Nephron progenitor cell (in vitro differentiated cells): ENCODE measurements at regions not wholly inside any gene's neighbourhood (a gene's known extent, or its start where the extent isn't known, plus 50 kb on each side); places are given as distances from the start of the nearest gene placed in this dataset.

ENCODE experiments used
- DNase-seq: peaks from one replicate; pipeline ENCODE4 v3.0.0; 2021
- H3K27ac Mint-ChIP-seq: 2 replicates; pipeline ENCODE4 v1.8.0; 2021; ENCODE audit warnings: mild to moderate bottlenecking, moderate library complexity, mixed read lengths
- H3K27me3 Mint-ChIP-seq: 2 replicates; pipeline ENCODE4 v1.8.0; 2021; ENCODE audit warnings: mild to moderate bottlenecking, low read depth, mixed read lengths; ENCODE audit not compliant: poor library complexity
- H3K36me3 Mint-ChIP-seq: 2 replicates; pipeline ENCODE4 v1.8.0; 2021; ENCODE audit warnings: low read depth, mixed read lengths
- H3K4me1 Mint-ChIP-seq: 2 replicates; pipeline ENCODE4 v1.8.0; 2021; ENCODE audit warnings: mixed read lengths
- H3K4me3 Mint-ChIP-seq: 2 replicates; pipeline ENCODE4 v1.8.0; 2021; ENCODE audit warnings: mild to moderate bottlenecking, moderate library complexity, mixed read lengths
- H3K9me3 Mint-ChIP-seq: 2 replicates; pipeline ENCODE4 v1.8.0; 2021; ENCODE audit warnings: mild to moderate bottlenecking, moderate library complexity, mixed read lengths
- CTCF ChIP-seq: fragments of 200-600 bp; sonication (generic); IDR thresholded peaks from 2 replicates; pipeline ENCODE4 v1.5.0; 2021; ENCODE audit warnings: antibody characterized with exemption

GRCh38 chr4:41431276-41431675 lies 106.7 kb upstream of the LIMCH1 start:
- Mint-ChIP-seq H3K9me3 (peaks cover 7% of the 10 kb centered on the region), H3K36me3 (peaks cover 17% of the 10 kb centered on the region), H3K27me3 (no peaks in the 10 kb centered on the region), H3K27ac (peak overlapping the region; percentile 41), H3K4me3 (no peak overlapping the region), H3K4me1 (peaks cover 80% of the 10 kb centered on the region)
- no peak for TF ChIP-seq CTCF
- DNase-seq, result no peak

- H3K9me3 Mint-ChIP-seq, result peaks cover 7% of the 10 kb centered on the region
- peaks cover 80% of the 10 kb centered on the region for H3K4me1 Mint-ChIP-seq
- no peak overlapping the region for H3K4me3 Mint-ChIP-seq
- no peak for DNase-seq
- H3K36me3 Mint-ChIP-seq, result peaks cover 17% of the 10 kb centered on the region
- no peaks in the 10 kb centered on the region for H3K27me3 Mint-ChIP-seq
- H3K27ac Mint-ChIP-seq, result peak overlapping the region; percentile 36
- no peak for TF ChIP-seq CTCF
These were observed 105.7 kb upstream of the LIMCH1 start for GRCh38 chr4:41432219-41432618.

- H3K9me3 Mint-ChIP-seq, result peaks cover 7% of the 10 kb centered on the region
- H3K4me3 Mint-ChIP-seq, result peak overlapping the region; percentile 39
- TF ChIP-seq CTCF, result no peak
- H3K27me3 Mint-ChIP-seq, result no peaks in the 10 kb centered on the region
- DNase-seq, result no peak
- peak overlapping the region; percentile 62 for H3K27ac Mint-ChIP-seq
- H3K36me3 Mint-ChIP-seq, result peaks cover 17% of the 10 kb centered on the region
- peaks cover 80% of the 10 kb centered on the region for H3K4me1 Mint-ChIP-seq
These were observed 105.1 kb upstream of the LIMCH1 start for GRCh38 chr4:41432881-41433280.

GRCh38 chr4:41433361-41433760 lies 104.6 kb upstream of the LIMCH1 start:
- TF ChIP-seq CTCF, result no peak
- H3K27ac Mint-ChIP-seq, result no peak overlapping the region
- peaks cover 77% of the 10 kb centered on the region for H3K4me1 Mint-ChIP-seq
- peak overlapping the region; percentile 39 for H3K4me3 Mint-ChIP-seq
- H3K36me3 Mint-ChIP-seq, result peaks cover 17% of the 10 kb centered on the region
- peaks cover 7% of the 10 kb centered on the region for H3K9me3 Mint-ChIP-seq
- H3K27me3 Mint-ChIP-seq, result no peaks in the 10 kb centered on the region
- DNase-seq, result no peak

- TF ChIP-seq CTCF, result no peak
- Mint-ChIP-seq H3K27ac (peak overlapping the region; percentile 99), H3K9me3 (no peaks in the 10 kb centered on the region), H3K27me3 (no peaks in the 10 kb centered on the region), H3K36me3 (peaks cover 13% of the 10 kb centered on the region), H3K4me1 (peaks cover 84% of the 10 kb centered on the region), H3K4me3 (no peak overlapping the region)
- no peak for DNase-seq
These were observed 102.4 kb upstream of the LIMCH1 start for GRCh38 chr4:41435510-41435909.

GRCh38 chr4:41436419-41436818 lies 101.5 kb upstream of the LIMCH1 start:
- no peaks in the 10 kb centered on the region for H3K9me3 Mint-ChIP-seq
- no peaks in the 10 kb centered on the region for H3K27me3 Mint-ChIP-seq
- no peak for TF ChIP-seq CTCF
- H3K4me1 Mint-ChIP-seq, result peaks cover 79% of the 10 kb centered on the region
- H3K27ac Mint-ChIP-seq, result peak overlapping the region; percentile 99
- no peak for DNase-seq
- peaks cover 13% of the 10 kb centered on the region for H3K36me3 Mint-ChIP-seq
- peak overlapping the region; percentile 47 for H3K4me3 Mint-ChIP-seq
